Heart right ventricle (tissue), 16 donors: ENCODE measurements at regions not wholly inside any gene's neighbourhood (a gene's known extent, or its start where the extent isn't known, plus 50 kb on each side); places are given as distances from the start of the nearest gene placed in this dataset.

ENCODE experiments used
- ATAC-seq, 8 donors: fragments of 200-7000 bp; cut with Tn5 transposase; one replicate each; pipeline ENCODE4 v1.9.1; 2020; ENCODE audit warnings: mild to moderate bottlenecking in 8 of 8, moderate library complexity in 8 of 8, moderate number of reproducible peaks in 1 of 8
- DNase-seq, 2 donors: peaks; one replicate each; pipeline ENCODE4 v3.0.0-alpha.2; 2020
- H3K27ac ChIP-seq, 10 donors: fragments of 200-600 bp; sonication (generic) in 2 of 10; one replicate each; pipeline versions ENCODE4 v1.5.0 to v1.8.0; 2020 to 2022; ENCODE audit warnings: mild to moderate bottlenecking in 3 of 10
- H3K27me3 ChIP-seq, 7 donors: fragments of 200-600 bp; one replicate each; pipeline ENCODE4 v1.8.0; 2021 to 2022; ENCODE audit warnings: mild to moderate bottlenecking in 2 of 7
- H3K36me3 ChIP-seq, 9 donors: fragments of 200-600 bp; sonication (generic) in 1 of 9; one replicate each; pipeline versions ENCODE4 v1.5.0 to v1.8.0; 2020 to 2022; ENCODE audit warnings: mild to moderate bottlenecking in 2 of 9
- H3K4me1 ChIP-seq, 9 donors: fragments of 200-600 bp; sonication (generic) in 1 of 9; one replicate each; pipeline versions ENCODE4 v1.5.0 to v1.8.0; 2020 to 2022; ENCODE audit warnings: mild to moderate bottlenecking in 4 of 9
- H3K4me3 ChIP-seq, 10 donors: fragments of 200-600 bp; sonication (generic) in 2 of 10; one replicate each; pipeline versions ENCODE4 v1.5.0 to v1.8.0; 2020 to 2022; ENCODE audit warnings: mild to moderate bottlenecking in 7 of 10, moderate library complexity in 2 of 10
- H3K9me3 ChIP-seq, 11 donors: fragments of 200-600 bp in 10 of 11; sonication (generic) in 2 of 11; one replicate each; pipeline versions ENCODE4 v1.5.0 to v1.8.0; 2013 to 2022; ENCODE audit warnings: mild to moderate bottlenecking in 2 of 11, control low read depth in 1 of 11, moderate library complexity in 1 of 11
- WGBS, 2 donors: extraction: QIAGEN DNeasy Blood & Tissue Kit; methylation state at CpG; one replicate each; pipeline ENCODE4 v1.1.7; 2013; ENCODE audit warnings: inconsistent platforms in 1 of 2; 5-methylcytosine and 5-hydroxymethylcytosine counted together
- intact Hi-C, 10 donors: fragments of 100-400 bp; cut with DNase I; formaldehyde crosslinking; loops; one replicate each; pipeline versions ENCODE4 v1.11.1 to v1.14.2; 2022
- TF ChIP-seq, protein P1 (sequence below), 9 donors: fragments of 200-600 bp; sonication (generic) in 2 of 9; IDR thresholded peaks; one replicate each; pipeline versions ENCODE4 v1.5.0 to v1.8.0; 2021 to 2022; ENCODE audit warnings: antibody characterized with exemption in 9 of 9, mild to moderate bottlenecking in 5 of 9, moderate library complexity in 1 of 9
- donor health status: Arrhythmogenic right ventricular cardiomyopathy.
- donor health status: ischemic (EF 13 %, LVEDD 7.1; RV severe dilation, severe dysfunction).
- donor health status: healthy with polysubstance abuse.
- donor health status: DM: no; HTN: yes; CAD: no.
- donor health status: DM: no; HTN: no; CAD: no.
- donor health status: ischemic (EF 25% LVEDD 6.9; RV normal size, moderate dysfunction).
- donor health status: ischemic (EF 25% LVEDD 5.7; RV mildly dilated, moderate dysfunction).
- donor health status: healthy.
- donor health status: DM: yes; HTN: yes; CAD: no.
- donor health status: Ischemic cardiomyopathy.
- donor health status: ischemic (EF 35%, LVEDD 5.7; RV mildly dilated, moderate dysfunction).
- donor health status: nonischemic (EF 11% LVEDD 7.7; RV severe dilation, severe dysfunction).
- donor health status: DM: yes; HTN: yes; CAD: no.
- donor health status: PGD.
- donor health status: ischemic (EF 29% LVEDD 5.4; RV normal size, mild dysfunction).
- donor health status: nonischemic (EF 23%, LVEDD 6.1; RV moderate dilation, normal function).

DNA sequence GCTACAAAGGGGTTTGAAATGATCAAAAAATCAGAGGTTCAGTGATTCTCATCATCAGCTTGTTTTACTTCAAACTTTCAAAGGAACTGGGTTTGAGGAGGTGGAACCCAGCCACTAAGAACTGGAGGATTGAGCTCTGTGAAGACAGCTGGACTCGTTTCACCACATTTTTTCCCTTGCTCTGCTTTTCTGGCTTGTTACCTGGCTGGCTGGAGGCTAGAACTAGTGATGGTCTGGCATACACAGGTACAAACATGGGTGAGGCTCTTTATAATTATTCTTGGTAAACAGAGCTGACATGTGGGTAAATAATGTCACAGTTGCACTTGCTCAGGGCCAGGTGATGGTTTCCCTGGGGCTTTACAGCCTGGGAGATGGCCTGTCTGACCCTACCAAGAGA lies 352.5 kb downstream of the FGFR2 start:
- DNase-seq (no peak), ATAC-seq (no peak)
- H3K9me3 ChIP-seq = no peaks in the 10 kb centered on the region
- no peak overlapping the region for H3K27ac ChIP-seq
- TF ChIP-seq, protein P1, sequence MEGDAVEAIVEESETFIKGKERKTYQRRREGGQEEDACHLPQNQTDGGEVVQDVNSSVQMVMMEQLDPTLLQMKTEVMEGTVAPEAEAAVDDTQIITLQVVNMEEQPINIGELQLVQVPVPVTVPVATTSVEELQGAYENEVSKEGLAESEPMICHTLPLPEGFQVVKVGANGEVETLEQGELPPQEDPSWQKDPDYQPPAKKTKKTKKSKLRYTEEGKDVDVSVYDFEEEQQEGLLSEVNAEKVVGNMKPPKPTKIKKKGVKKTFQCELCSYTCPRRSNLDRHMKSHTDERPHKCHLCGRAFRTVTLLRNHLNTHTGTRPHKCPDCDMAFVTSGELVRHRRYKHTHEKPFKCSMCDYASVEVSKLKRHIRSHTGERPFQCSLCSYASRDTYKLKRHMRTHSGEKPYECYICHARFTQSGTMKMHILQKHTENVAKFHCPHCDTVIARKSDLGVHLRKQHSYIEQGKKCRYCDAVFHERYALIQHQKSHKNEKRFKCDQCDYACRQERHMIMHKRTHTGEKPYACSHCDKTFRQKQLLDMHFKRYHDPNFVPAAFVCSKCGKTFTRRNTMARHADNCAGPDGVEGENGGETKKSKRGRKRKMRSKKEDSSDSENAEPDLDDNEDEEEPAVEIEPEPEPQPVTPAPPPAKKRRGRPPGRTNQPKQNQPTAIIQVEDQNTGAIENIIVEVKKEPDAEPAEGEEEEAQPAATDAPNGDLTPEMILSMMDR (IDR thresholded peaks at IDR 0.05) = no peak
- no peaks in the 10 kb centered on the region for H3K4me1 ChIP-seq
- 60 to 69% methylated on average over 1 of the region's 1 CpG for WGBS, 2 donors
- H3K27me3 ChIP-seq = peaks cover 0 to 6% (median 0%) of the 10 kb centered on the region in 7 donors
- no peak overlapping the region for H3K4me3 ChIP-seq
- no peaks in the 10 kb centered on the region for H3K36me3 ChIP-seq
- intact Hi-C loops = no loop called here

DNA sequence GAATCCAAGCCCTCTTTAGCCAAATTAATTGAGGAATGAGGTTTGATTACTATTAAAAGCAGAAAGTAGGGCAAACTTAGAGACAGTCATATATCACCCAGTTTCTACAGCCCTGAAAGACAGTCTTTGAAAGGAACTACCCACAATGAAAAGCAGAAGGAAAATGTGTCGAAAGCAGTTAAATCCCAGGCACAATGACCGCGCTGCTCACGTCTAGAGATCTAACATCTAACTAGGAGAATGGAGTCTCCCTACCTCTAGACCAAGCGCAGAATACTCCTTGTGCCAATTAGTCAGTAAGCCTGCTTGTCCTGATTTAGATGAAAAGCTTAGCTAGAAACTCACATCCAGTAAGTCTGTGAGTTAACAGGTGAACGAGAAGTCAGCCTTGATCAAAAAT lies 350.0 kb downstream of the FGFR2 start:
- 73 to 76% methylated on average over 6 of the region's 6 CpGs for WGBS, 2 donors
- intact Hi-C loops = no loop called here
- ATAC-seq (no peak), DNase-seq (no peak)
- Histone ChIP-seq H3K4me3 (no peak overlapping the region), H3K36me3 (no peaks in the 10 kb centered on the region), H3K9me3 (no peaks in the 10 kb centered on the region), H3K4me1 (no peaks in the 10 kb centered on the region), H3K27ac (no peak overlapping the region), H3K27me3 (peaks cover 0 to 14% (median 1%) of the 10 kb centered on the region in 7 donors)
- TF ChIP-seq, protein P1 (IDR thresholded peaks at IDR 0.05) = no peak

DNA sequence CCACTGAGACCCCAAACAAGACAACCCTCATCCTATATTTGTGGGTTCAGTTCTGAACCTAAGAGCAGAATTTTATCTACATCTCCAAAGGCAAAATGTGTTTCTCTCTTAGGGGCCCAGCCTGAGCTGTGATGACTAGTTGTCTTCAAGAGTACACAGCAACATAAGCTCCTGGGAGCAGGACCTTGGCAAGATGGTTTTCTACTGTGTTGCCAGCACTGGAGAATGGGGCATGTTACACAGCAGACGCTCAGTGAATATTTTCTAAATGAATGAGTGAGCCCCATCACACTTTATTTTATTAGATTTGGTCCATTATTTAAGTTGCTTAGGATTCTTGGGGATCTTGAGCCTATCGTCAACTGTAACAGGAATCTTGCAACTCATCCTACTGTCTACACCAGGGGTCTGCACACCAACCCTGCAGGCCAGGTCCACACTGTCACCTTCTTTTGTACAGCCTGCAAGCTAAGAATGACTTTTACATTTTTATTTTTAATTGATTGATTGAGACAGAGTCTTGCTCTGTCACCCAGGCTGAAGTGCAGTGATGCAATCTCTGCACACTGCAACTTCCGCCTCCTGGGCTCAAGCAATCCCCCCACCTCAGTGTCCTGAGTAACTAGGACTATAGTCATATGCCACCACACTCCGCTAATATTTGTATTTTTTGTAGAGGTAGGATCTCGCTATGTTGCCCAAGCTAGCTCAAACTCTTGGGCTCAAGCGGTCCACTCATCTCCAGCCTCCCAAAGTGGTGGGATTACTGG lies 347.1 kb downstream of the FGFR2 start:
- ATAC-seq = no peak
- no peaks in the 10 kb centered on the region for H3K36me3 ChIP-seq
- peaks cover 0 to 8% (median 0%) of the 10 kb centered on the region in 7 donors for H3K27me3 ChIP-seq
- no peaks in the 10 kb centered on the region for H3K4me1 ChIP-seq
- no peak for DNase-seq
- 89 to 91% methylated on average over 6 of the region's 6 CpGs for WGBS, 2 donors
- H3K27ac ChIP-seq = no peak overlapping the region
- TF ChIP-seq, protein P1 (IDR thresholded peaks at IDR 0.05) = no peak
- H3K4me3 ChIP-seq = no peak overlapping the region
- H3K9me3 ChIP-seq = no peaks in the 10 kb centered on the region
- intact Hi-C loops = no loop called here

DNA sequence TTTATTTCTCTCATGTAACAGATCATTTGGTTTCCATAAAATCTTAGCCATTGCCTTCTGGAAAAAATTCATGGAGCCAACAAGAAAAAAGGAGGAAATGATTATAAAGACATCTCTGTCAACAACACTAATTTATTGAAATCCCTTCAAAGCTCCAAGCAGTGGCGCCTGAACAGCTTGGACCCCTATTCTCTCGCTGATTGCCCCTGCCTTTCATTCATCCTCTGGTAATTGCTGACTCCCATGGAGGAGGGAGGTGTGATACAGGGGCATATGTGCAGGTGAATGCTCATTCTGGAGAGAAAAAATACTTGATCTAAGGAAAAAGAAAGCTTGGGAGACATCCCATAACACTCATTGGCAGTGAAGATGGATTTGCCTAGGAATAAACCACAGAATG lies 345.5 kb downstream of the FGFR2 start:
- peaks cover 0 to 8% (median 0%) of the 10 kb centered on the region in 7 donors for H3K27me3 ChIP-seq
- TF ChIP-seq, protein P1 (IDR thresholded peaks at IDR 0.05) = no peak
- H3K9me3 ChIP-seq = no peaks in the 10 kb centered on the region
- WGBS, 2 donors = 67 to 80% methylated on average over 2 of the region's 2 CpGs
- H3K27ac ChIP-seq = no peak overlapping the region
- intact Hi-C loops = no loop called here
- H3K4me3 ChIP-seq = no peak overlapping the region
- ATAC-seq = no peak
- no peak for DNase-seq
- no peaks in the 10 kb centered on the region for H3K4me1 ChIP-seq
- no peaks in the 10 kb centered on the region for H3K36me3 ChIP-seq
